Dedifferentiated amniotic fluid mesenchymal stem cell (primary cell): ENCODE measurements at regions not wholly inside any gene's neighbourhood (a gene's known extent, or its start where the extent isn't known, plus 50 kb on each side); places are given as distances from the start of the nearest gene placed in this dataset.

ENCODE experiments used
- DNase-seq: peaks from one replicate; pipeline ENCODE4 v3.0.0-alpha.2; 2016; ENCODE audit errors: extremely low spot score

DNA sequence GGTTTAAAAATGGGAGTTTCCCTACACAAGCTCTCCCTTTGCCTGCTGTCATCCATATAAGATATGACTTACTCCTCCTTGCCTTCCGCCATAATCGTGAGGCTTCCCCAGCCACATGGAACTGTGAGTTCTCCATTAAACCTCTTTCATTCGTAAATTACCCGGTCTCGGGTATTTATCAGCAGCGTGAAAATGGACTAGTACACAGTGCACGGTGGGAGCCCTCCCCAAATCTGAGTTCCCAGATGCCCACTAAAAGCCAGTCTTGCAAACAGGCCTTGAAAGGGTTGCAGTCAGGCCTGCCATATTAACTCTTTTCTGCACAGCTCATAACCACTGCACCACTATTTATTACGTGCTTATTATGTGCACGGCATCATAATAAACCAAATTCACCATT, 400.9 kb downstream of the PRDM2 start:
- DNase-seq = no peak

DNA sequence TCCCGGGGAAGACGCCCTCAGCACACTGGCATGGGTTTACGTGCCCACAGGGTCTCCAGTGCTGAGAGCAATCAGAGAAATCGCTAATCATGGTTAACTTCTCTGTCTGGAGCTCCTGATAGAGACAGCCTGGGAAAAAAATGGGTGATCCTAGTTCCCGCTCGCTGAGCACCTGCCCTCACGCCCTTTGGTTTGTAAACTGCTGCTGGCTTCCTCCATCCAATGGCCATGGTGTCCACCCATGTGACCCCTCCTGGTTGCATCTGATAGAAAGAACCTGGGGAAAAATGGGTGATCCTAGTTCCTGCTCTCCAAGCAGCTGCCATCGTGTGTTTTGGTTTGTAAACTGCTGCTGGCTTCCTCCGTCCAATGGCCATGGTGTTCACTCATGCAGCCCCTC, 402.2 kb downstream of the PRDM2 start:
- DNase-seq = no peak

DNA sequence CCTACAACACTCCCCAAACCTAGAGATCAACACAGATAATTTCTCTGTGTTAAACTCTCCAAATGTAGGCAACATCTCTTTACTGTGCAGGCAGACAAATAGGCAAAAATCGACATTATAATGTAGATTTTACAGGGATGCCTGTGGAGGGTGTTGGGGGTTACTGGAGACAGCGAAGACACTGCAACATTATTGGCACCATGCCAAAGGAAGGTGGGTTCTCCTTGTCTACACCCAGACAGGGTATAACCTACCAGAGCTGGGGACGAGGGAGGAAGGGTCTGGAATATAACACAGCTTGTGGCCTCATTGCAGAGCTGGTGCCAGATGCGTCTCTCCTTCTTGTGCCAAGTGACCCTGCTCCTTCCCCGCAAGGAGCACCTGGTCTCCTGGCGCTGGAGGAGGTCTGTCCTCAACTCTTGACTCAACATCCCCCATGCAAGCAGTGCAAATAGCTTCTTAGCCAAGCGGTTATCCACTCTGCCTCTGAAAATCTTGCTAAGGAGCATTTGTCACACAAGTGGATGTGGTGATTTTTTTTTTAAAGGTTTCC, 404.0 kb downstream of the PRDM2 start:
- DNase-seq = no peak

DNA sequence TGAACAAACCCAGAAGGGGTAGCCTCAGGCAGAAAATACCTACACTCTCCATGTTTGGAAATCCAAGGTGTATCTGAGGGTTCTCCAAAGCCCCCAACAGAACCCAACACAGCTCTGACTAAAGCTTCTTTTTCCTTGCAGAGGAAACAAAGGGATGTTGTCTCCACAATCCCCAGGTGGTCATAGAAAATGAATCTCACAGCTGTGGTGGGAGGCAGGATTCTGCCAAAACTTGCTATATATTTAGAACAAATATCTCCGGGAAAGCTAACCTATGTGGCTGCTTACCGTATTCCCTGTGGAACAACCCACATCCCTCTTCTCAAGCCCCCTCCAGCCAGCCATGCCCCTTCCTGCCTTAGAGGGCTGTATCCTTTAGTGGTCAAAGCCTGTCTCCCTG, 406.1 kb downstream of the PRDM2 start:
- no peak for DNase-seq

DNA sequence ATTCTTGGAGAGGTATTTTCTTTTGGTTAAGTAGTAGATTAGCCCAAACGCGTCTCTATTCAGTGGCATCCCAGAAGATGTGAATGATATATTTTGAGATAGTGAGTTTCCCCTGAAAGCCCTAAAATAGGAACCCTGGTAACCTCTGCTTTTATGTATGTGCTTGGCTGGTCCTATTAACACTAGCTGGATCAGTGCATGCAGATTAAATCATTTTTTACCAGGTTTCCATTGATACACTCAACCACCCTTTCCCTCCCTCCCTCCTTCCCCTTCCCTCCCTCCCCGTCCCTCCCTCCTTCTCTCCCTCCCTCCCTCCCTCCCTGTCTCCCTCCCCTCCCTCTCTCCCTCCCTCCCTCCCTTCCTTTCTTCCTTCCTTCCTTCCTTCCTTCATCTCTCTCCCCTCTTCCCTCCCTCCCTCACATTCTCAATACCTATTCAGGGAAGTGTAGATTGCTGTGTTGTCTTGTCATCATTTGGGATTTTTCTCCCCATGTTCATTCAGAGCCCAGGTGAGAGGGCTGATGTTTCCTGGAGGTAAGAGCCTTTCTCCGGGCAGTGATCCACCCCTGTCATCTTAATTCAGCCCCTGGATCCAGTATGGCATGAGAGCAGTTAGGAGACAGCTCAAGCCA, 406.8 kb downstream of the PRDM2 start:
- DNase-seq = no peak

DNA sequence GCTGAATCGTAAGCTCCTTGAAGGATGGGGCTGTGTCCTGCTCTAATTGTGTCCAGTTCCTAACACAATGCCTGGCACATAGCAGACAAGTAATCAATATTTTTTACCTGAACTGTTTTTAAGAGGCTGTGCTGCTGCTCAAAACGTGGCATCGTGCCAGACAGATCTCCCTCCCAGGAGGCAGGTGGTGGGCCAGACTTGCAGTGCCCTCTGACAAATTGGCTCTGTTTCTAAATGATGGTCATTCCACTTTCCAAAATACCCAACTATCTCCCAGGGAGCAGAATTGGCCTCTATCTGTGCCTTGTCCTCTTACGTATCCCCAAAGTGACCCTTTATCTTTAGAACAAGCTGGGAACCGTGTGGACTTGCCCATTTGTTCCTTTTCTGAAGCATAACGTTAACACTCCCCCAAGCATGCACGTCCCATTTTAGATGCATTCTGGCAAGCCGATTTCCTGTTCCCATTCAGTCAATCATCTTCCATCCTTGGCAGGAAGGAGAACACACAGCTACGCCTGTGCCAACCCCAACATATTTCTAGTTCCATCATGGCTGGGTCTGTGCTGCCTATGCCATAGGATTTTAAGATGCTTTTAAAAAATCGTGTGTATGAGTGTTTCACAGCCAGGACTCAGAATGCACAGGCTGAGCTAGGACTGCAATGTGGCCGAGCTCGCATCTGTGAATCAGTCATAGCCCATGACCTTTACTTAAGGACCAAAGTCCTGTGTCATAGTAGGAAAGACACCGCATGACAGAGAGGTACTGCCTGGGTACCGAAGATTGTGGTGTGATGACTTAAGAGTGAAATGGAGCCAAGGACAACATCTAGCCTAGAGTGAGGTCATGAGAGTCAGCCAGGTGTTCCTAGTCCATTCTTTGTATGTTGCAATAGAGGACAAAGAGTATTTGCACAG, 408.6 kb downstream of the PRDM2 start:
- no peak for DNase-seq

DNA sequence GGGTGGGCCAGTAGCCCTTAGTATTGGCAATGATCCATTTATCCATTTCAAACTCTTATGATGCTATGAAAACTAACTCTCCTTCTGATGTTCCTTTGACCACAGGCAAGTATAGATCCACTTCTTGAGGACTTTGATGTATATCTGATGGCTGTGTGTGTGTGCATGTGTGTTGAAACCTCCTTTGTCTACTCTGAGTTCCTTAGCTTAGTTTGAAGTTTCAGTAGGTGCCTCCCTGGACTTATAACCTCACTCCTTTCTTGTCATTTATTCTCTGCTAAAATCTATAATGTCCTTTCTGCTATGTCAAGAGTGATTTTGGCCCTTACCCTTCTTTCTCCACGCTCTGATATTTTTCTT, 409.3 kb downstream of the PRDM2 start:
- no peak for DNase-seq

DNA sequence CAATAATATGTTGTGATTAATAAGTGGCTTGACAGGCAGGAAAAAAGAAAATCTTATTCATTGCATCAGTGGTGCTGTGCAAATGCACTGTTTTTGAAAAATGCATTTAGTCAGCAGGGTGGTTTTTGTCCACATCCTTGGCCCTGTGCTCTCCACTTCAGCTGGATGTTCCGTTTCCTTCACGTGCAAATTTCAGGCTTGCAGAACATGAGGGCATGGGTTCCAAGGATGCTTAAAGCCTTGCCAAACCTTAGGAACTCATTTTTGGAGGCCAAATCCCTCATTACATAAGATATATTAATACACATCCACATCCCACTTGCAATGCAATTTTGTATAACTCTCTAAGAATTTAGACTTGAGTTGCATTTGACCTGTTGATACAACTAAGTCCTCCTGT, 410.1 kb downstream of the PRDM2 start:
- no peak for DNase-seq

DNA sequence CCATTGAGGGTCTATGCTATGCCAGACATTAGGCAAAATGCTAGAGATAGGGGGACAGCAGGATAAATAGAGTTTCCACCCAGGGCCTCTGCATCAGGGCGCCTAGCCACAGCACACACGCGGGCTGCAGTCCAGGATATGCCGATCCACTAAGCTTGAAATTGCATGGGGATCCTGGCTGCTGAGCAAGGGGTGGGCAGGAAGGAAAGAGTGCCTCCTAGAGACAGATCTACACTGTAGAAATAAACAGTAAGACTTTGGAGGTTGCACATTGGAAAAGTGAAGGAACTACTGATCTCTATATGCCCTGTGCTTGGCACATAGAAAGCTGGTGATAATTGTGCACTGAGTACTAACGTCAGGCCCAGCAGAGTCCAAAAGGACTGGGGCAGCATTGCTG, 411.1 kb downstream of the PRDM2 start:
- no peak for DNase-seq

DNA sequence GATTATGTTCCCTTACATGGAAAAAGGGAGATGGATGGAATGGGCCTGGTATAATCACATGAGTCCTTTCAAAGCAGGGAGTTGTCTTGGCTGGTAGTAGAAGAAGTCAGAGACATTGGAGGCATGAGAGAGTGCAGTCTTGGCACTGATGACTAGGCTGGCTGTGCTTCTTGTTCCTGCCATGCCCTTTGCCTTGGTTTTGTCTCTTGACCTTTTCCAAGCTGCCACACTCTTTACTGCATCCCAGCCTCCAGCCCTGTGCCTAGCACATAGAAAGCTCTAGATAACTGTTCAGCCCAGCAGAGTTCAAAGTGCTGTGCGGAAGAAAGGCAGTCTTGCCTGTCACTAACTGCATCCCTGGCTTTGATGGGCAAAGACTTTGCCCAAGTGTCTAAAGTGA, 412.6 kb downstream of the PRDM2 start:
- no peak for DNase-seq

DNA sequence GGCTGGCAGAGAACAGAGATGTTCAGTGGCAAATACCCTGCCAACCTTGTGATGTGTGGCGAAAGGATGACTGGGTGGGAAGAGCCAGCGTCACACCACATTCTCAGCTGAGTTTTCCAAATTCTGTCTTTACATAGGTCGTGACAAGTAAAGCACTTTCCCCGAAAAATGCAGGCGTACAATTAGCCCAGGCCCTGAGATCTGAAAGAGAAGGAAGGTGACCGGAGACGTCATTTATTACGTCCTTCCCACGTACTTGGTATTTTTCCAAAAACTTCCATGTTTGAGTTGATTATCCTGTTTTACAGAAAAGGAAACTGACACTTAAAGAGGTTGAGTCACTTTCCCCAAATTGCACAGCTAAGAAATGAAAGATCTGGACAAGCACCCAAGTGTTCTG, 413.3 kb downstream of the PRDM2 start:
- DNase-seq = no peak

DNA sequence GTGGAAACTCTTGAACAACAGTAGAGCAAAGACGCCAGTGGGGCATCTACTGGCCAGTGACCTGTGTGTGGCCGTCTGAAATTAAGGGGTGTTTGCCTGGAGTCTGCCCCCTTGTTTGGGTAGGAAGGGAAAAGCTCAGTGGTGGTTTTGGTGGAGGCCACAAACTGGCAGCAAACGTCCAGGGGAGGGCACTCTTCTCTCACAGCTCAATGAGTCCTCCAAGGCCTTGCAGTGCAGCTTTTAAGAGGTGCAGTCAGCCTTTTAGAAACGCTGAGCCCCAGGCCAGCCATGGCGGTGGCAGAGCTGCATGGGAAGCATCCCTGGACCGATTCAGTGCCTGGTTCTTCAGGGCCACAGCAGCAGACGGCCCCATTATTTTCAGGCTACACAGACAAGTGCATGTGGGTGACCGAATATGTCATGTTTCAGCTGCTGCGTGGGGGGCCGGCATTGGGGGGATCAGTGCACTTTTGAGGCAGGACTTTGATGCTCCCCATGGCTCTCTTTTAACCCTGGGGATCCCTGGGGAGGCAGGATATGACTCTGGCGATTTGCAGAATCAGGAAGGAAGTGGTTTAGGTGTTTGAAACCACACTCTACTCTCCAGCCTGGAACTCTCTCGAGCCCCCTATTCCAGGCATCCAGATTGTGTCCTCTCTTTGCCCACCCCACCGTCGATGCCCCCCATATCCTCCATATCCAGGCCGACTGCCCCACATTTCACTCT, 414.0 kb downstream of the PRDM2 start:
- peak; percentile 29 for DNase-seq

DNA sequence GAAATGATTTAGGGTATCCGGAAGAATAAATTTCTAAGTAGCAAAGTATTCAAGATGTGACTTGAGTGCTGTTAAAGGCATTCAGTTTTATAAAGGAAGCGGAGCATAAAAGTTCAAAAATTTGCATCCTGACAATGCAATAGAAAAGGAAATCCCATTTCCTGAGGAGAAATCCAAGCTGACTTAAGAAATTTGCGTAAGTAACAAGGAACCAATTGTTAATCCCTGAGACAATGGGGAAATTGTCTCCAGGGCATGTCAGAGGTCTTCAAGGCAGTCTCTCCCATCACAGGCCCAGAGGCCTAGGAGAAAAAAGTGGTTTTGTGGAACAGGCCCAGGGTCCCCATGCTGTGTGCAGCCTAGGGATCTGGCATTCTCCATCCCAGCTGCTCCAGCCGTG, 416.0 kb downstream of the PRDM2 start:
- no peak for DNase-seq

DNA sequence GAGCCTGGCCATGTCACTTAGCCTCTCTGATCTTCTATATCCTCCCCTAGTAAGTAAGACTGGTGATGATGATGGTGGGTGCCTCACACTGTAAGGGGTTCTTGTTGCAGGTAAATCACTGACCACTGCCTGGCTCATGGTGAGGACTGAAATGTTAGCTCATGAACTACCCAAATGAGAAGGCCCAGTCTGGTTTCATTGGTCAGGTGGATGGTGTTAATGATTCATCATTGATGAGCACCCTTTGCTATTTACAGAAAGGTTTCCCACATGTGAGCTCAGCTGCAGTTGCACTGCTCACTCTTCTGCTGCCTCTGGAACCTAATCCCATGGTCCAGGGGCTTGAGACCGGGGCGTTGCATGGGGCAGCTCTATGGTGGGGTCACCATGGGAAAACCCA, 417.7 kb downstream of the PRDM2 start:
- DNase-seq = no peak

DNA sequence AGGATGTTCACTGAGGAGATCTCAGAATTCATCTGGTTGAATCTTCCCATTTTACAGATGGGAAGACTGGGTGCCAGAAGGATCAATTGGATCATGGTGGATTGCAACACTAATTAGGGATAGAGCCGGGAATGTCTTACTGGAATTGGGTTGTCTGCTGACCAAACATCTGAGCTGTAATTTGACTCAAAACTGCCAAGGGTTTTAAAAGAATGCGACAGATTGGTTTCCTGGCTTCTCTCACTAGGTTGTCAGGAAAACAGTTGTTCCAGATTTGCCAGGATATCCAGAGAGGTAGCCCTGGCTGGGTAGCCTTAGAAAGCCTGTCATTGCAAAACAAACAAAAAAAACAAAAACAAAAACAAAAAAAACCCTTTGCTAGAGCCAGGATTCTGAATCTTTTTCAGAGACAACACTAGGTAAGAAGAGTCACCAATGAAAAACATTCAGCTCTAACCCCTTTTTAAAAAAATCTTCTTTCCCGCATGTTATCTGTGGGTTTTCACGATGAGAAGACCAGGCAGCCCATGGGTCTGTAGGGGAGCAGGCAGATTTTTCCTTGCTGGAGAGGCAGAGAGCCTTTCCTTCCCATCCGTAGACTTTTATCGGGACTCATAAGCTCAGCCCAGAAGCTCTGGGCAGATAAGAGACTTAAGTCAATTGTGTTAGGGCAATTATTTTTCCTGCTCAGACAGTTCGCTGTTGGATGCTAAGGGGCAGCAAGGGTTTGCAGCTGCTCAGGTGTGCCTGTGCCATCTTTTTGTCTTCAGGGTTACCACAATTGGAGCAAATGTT, 418.9 kb downstream of the PRDM2 start:
- DNase-seq = no peak

DNA sequence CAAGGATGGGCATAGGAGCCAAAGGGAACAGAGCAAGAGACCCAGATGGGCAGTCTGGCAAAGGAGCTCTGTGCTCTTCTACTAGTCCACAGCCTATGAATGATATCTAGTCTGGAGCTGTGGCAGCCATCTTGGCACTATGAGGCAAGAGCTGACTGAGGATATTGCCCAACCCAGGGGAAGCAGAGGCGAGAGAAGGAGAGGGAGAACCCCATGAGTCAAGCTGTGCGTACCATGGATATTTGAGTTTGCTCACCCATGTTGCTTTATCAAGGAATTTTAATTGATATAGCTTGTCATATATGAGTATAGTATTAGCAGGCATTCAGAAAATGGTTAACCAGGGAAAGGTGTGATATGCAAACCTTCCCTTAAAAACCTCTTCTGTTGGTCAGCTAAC, 420.9 kb downstream of the PRDM2 start:
- DNase-seq = no peak

DNA sequence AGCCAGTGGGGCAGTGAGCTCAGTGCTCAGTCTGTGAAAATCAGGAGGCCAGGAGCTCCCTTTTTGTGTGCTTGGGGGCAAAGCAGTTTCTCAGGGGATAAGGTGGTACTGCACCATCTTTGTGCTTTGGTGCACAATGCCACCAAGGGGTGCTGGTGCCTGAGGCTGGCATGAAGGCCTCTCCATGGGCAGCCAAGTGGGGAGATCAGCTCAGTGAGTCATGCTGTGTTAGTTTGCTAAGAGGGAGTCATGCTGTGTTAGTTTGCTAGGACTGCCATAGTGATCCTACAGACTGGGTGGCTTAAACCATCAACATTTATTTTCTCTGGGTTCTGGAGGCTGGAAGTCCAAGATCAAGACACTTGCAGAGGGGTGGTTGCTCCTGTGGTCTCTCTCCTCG, 428.1 kb downstream of the PRDM2 start:
- no peak for DNase-seq

DNA sequence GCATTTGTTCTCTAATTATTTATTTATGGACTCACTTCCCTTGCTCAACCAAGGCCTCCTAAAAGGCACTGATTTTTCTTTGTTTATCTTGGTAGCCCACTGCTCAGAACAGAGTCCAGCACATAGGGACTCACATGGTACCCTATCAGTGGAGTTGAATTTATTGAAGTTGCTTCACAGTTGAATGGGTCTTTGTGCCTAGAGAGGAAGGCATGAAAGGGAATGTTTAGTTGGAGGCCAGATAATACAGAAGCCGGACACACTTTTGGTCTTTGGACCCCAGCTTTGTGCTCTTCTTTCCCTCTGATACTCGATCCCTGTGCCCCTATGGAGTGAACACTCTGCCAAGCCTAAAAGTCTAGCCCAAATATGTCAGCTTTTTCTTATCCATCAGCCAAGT, 429.0 kb downstream of the PRDM2 start:
- DNase-seq = no peak

DNA sequence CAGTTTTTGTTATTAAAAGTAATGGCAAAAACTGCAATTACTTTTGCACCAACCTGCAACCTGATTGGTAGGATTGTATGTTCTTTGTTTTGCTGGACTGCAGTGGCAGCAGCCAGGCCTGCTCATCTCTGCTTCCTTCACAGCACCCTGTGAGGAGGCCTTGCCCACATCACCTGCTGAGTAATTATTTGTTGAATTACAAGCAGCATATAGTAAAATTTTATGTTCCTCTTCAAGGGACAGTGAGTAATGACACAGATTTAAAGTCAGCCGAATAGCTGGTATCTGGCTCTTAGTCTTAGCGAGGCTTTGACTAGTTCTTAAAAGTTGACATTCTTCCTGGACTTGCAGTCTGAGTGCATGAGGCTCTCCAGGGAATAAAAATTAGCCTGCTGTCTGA, 435.1 kb downstream of the PRDM2 start:
- DNase-seq = no peak

DNA sequence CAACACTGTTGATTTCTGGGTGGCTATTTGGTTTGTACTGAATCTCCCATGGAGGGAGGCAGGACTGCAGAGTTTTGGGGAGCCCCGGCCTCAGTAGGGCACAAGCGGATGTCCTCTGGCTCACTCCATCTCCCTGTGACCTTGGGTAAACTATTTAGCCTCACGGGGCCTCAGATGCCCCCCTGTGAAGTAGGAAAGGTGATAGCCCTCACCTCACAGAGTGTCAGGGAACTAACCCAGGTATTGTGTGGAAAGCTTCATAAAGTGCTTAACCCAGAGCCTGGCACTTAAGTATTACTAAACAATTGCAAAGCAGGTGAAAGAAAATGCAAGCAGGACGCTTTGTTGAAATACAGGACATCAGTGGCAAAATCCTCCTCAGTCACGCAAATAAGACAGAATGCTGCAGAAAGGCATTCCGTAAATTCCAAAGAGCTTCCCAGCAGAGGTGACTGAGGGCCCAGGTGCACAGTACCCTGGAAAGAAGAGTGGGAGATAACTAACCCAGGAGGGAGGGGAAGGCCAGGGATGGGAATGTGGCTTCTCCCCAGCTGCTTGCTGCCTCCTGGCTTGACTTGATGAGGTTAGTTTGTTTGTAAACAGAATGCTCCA, 436.3 kb downstream of the PRDM2 start:
- DNase-seq = no peak

DNA sequence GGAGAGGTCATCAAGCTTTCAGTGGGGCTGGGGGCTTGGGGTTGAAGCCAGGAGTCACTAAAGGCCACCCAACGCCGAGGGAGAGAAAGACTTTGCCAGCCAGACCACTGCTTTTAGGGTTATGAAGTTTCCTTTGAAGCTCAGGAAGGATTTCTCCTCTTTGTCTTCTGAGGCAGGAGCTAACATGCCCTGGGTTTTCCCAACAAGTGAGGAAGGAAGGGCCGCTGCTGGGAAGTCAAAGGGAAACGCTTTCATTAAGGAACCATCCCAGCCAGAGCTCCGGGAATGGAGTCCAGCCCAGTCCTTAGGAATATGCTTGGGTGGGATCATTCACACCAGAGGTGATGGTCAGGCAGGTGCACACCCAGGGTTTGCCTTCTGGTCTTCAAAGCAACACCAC, 436.9 kb downstream of the PRDM2 start:
- DNase-seq = no peak
